ENCODE measurements at regions not wholly inside any gene's neighbourhood (a gene's known extent, or its start where the extent isn't known, plus 50 kb on each side); places are given as distances from the start of the nearest gene placed in this dataset.
"Not testable (repeated sequence)": the region's sequence is repeated elsewhere in the genome, so short reads cannot be mapped to it uniquely, and the experiment has no call there.

- DNase-seq (ENCODE audit: low read depth), result no peak
Observed at GRCh38 chr4:24241511-24241910, 342.8 kb downstream of the DHX15 start.

- no peak for DNase-seq (ENCODE audit: low read depth)
Observed at GRCh38 chr4:24240655-24241054, 343.7 kb downstream of the DHX15 start.

DNA sequence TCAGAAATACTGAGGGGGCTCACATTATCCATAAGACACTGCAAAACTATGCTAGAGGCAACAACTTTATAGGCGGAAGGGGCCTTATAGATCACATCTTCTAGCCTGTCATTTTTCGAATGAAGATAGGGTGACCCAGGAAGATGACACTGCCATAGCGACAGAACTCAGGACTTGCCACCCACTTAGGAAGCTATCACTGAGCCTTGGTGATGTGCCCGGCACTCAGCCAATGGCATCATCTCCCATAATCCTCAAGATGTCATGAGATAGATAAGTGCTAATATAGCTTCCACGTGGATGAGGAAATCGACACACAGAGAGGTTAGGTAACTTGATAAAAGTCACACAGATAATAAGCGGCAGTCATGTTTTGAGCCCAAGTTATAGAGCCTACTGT, 346.6 kb downstream of the DHX15 start:
- no peak for DNase-seq (ENCODE audit: low read depth)

GRCh38 chr4:24236532-24236931, 346.7 kb upstream of the PPARGC1A start:
- DNase-seq (ENCODE audit: low read depth), result no peak

DNA sequence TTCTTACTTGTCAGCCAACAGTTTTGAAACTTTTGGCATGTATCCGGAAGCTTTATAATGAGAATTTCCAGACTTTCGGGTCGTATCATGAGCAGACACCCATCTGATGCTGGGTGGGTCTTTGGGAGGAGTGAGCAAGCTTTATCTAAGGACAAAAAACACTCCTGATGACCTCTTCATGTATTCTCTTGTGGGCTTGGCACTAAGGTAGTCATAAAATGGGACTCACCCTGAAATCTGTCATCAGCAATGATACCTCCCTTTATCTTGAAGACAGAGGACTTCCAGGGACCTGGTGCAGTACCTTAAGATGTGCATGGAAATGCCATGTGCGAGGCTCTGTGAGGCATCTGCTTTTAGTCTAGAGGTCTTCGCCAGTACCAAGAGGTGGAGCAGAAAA, 346.3 kb upstream of the PPARGC1A start:
- no peak for DNase-seq (ENCODE audit: low read depth)

DNA sequence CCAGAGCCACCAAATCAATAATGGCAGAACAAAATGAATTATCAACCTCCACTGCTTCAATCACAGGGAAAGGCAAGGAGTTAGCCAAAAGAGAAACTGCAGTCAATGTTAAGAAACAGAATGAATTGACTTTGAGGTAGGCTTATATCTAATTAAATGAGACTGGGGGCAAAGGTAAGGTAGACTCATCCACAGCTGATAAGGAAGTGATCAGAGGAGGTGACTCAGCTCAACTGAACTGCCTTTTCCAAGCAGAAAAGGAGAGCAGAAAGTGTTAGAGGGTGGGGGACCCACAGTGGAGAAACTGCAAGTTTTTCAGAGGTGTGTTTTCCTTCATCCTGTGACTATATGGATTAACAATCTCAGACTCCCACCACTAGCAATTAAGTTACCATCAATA, 345.8 kb upstream of the PPARGC1A start:
- DNase-seq (ENCODE audit: low read depth), result no peak

GRCh38 chr4:24234288-24234848, 344.5 kb upstream of the PPARGC1A start:
- DNase-seq (ENCODE audit: low read depth), result no peak

GRCh38 chr4:24230955-24231354, 341.1 kb upstream of the PPARGC1A start:
- DNase-seq (ENCODE audit: low read depth), result no peak

DNA sequence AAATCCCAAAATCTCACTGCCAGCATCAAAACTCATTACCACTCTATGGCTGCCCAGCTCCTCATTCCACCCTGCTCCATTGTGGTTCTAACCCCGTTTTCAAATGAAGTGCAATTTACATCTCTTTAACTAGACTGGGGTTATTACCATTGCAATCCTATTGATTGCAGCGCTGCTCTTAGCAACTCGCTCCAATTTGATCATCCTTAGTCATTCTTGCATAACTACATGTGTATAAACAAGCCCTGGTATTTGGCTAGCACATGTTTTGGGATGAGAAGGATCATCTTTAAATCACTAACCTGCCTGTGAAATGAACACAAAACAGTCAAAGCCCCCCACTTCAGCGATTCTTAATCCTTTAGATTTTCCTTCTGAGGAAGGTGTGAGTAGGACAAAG, 340.1 kb upstream of the PPARGC1A start:
- DNase-seq (ENCODE audit: low read depth), result no peak

DNA sequence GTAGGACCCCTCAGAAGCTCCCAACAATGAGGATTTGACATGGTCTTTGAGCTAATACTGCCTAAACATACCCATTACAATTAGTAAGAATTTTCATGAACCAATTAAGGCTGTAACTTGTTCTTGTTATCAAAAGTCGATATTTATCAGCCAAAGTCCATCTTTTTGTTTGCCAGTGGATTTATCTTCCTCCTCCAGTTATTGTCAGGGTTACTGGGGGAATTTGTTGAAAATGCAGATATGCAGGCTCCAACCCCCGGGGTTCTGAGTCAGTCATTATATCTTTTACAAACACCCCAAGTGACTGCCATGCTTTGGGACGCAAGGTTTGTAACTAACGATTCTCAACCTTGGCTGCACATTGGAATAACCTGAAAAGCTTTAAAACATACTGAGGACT, 338.8 kb upstream of the PPARGC1A start:
- no peak for DNase-seq (ENCODE audit: low read depth)

GRCh38 chr4:24226667-24227066, 336.8 kb upstream of the PPARGC1A start:
- no peak for DNase-seq (ENCODE audit: low read depth)

GRCh38 chr4:24226023-24226422, 336.2 kb upstream of the PPARGC1A start:
- DNase-seq (ENCODE audit: low read depth), result no peak

- DNase-seq (ENCODE audit: low read depth), result no peak
Observed at GRCh38 chr4:24224446-24224845, 334.6 kb upstream of the PPARGC1A start.

- no peak for DNase-seq (ENCODE audit: low read depth)
Observed at GRCh38 chr4:24219209-24219608, 329.4 kb upstream of the PPARGC1A start.

DNA sequence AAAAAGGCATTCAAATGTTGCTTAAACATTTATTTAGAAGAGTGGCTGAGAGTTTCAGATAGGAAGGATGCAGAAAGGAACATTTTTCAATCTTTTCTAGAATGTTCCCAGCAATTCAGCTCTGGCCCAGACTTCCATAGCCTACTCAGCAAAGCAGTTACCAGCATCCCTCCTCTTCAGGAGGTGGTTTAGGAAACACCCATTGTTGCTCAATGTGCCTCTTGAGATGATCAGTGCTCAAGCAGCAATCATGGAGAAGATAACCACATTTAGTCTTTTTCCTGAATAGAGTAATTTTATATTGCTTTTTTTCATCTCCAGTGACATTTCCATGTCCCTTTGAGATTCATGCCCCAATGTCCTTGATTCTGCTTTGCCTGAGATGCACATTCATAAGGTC, 328.7 kb upstream of the PPARGC1A start:
- DNase-seq (ENCODE audit: low read depth), result no peak

DNA sequence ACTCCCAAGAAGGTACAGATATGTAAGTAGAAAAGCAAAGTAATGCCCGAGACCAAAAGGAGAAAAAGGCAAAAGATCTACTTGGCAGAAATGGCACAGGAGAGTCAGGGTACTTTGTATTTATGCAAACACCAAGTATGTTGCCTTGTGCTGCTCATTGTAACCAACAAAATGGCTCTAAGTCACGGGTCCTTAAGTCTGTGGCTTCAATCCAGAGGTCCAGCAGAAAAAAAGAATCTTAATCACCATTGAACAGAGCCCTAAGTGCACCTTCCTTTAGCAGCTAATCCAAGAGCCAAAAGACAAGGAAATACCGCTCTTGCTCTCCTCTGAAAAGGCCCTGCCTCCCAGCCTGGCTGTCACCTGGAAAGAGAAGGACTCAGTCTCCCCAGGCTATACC, 324.9 kb upstream of the PPARGC1A start:
- no peak for DNase-seq (ENCODE audit: low read depth)

GRCh38 chr4:24213961-24214360, 324.1 kb upstream of the PPARGC1A start:
- DNase-seq (ENCODE audit: low read depth), result no peak

GRCh38 chr4:24212642-24213041, 322.8 kb upstream of the PPARGC1A start:
- no peak for DNase-seq (ENCODE audit: low read depth)

- no peak for DNase-seq (ENCODE audit: low read depth)
Observed at GRCh38 chr4:24211856-24212255, 322.0 kb upstream of the PPARGC1A start.

- no peak for DNase-seq (ENCODE audit: low read depth)
Observed at GRCh38 chr4:24210332-24210902, 320.6 kb upstream of the PPARGC1A start.

DNA sequence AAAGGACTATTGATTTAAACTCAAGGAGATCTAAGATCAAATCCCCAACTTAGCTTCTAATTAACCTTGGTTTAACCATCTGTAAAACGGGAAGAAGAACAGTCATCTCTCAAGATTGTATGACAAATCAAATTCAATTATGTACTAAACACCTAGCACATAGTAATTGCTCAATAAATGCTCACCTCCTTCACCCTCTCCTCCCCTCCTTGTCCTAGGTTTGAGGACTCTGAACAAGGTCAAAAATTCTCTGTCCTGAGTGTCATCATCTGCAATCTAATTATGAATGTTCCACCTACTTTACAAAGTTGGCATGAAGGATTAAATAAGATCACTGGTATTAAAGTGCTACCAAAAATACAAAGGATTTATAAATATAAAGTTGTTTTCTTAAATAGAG, 320.1 kb upstream of the PPARGC1A start:
- DNase-seq (ENCODE audit: low read depth), result no peak

DNA sequence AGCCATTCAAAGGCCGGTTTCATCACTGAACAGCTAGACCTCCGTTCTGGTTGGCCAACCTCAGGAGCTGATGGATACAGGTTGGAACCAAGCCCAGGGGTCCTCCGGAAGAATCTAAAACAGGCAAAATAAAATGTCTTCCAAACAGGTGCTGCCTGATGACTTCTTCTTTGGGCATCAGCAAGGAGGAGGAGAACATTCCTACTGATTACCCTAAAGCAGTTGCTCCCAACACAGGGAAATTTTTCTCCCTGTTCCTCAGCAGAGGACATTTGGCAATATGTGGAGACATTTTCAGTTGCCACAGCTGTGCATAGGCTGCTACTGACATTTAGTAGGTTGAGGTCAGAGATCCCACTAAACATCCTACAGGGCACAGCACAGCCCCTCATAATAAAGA, 319.3 kb upstream of the PPARGC1A start:
- DNase-seq (ENCODE audit: low read depth), result no peak

- no peak for DNase-seq (ENCODE audit: low read depth)
Observed at GRCh38 chr4:24208691-24209090, 318.8 kb upstream of the PPARGC1A start.

- not testable (repeated sequence) for DNase-seq (ENCODE audit: low read depth)
Observed at GRCh38 chr4:24204708-24205107, 314.9 kb upstream of the PPARGC1A start.

GRCh38 chr4:24203926-24204325, 314.1 kb upstream of the PPARGC1A start:
- no peak for DNase-seq (ENCODE audit: low read depth)
